GM12892 (cell line): ENCODE measurements at regions not wholly inside any gene's neighbourhood (a gene's known extent, or its start where the extent isn't known, plus 50 kb on each side); places are given as distances from the start of the nearest gene placed in this dataset.

Experiments
- POLR2AphosphoS5 ChIP-seq: IDR thresholded peaks from 2 replicates; pipeline ENCODE4 v1.6.1; 2011; ENCODE audit warnings: low read depth, low read length, control low read depth
- TAF1 ChIP-seq: IDR thresholded peaks from 2 replicates; pipeline ENCODE4 v1.6.1; 2011; ENCODE audit warnings: low read depth, mild to moderate bottlenecking, control low read depth, low read length, borderline replicate concordance

- TF ChIP-seq TAF1 (no peak), POLR2AphosphoS5 (no peak)
Observed at GRCh38 chr4:23630110-23630509, 259.7 kb downstream of the PPARGC1A start.
